NCI-H1436 (cell line): ENCODE measurements at regions not wholly inside any gene's neighbourhood (a gene's known extent, or its start where the extent isn't known, plus 50 kb on each side); places are given as distances from the start of the nearest gene placed in this dataset.
A peak's percentile ranks its signal among the peaks of the same experiment; 100 is the strongest.

ENCODE experiments used
- DNase-seq: peaks from one replicate; lab custom pipeline; 2025; lab: John Stamatoyannopoulos, UW

DNA sequence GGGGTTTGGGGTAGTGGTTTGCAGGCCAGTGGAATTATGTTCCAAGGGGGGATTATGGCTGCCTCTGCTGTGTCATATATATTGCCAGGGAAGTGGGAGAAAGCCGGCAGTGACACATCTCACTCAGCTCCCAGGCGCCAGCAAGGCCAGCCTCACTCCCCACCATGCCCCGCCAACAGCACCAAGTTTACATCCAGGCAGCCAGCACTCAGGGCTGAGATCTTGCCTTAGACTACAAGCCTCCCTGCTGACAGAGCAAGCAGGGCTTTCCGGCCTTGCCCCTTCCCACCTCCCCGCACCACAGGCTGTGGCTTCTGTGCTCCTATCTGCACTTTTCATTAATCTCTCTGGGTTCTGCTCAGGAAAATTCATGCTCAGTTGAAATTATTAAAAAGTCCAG lies 385.1 kb downstream of the MZT1 start:
- no peak for DNase-seq

DNA sequence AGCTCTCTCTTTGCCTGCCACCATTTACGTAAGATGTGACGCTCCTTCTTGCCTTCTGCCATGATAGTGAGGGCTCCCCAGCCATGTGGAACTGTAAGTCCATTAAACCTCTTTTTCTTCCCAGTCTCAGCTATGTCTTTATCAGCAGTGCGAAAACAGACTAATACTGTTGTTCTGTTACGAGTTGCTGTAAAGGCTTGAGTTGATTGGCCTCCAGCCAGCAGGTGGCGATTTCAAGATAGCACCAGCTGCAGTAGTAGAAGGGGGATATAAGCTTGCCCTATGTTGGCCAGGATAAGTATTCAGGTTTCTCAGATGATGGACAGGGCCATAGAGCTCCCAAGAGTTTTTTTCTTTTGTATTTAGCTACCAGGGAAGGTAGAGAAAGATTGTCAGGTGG lies 385.5 kb downstream of the MZT1 start:
- no peak for DNase-seq

DNA sequence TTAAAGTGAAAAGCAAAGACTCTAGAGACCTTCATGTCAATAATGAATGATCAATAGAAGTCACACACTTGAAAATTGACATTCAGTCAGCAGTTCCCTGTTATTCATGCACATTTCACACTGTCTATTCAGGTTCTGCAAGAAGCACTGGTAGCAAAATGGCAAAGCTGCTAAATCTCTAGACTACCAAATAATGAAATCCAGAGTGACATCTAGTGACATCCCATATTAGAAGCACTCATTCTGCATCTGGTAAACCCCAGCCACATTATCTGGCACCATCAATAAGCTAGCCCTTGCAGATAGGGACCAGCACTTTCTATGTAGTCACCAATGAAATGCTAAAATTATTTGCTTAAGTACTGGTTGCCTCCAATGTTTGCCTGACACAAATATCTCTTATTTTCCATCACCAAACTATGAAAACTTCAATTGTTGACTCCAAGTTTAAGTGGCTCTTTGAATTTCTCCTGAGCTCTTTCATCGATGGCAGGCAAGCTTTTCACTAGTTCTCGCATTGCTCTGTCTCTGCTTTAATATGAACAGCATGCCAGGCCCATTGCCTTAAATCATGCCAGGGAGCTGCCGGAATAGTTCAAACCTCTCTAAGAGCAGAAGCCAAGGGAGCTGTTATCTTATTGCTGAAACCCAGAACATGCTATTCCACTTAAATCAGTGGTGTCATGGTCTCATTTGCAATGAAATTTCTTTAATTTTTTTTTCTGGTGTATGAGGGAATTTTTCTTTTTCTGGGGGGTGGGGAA lies 409.9 kb downstream of the MZT1 start:
- no peak for DNase-seq

DNA sequence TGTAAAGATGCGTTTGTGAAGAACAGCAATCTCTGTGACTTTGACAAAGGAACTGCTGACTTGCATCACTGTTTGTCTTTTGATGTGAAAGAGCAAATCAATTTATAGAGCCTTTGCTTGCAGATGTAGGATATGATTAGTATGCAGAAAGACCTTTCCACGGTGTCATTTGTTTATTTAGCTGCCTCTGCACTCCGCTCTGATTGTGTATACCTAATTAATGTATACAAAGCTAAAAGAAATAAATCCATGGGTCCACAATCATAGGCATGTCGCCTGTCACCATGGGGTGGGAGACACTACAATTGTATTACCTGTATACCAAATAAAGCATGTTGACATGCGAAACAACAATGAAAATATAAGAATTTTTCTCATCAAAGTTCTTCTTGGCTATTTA lies 410.7 kb downstream of the MZT1 start:
- no peak for DNase-seq

DNA sequence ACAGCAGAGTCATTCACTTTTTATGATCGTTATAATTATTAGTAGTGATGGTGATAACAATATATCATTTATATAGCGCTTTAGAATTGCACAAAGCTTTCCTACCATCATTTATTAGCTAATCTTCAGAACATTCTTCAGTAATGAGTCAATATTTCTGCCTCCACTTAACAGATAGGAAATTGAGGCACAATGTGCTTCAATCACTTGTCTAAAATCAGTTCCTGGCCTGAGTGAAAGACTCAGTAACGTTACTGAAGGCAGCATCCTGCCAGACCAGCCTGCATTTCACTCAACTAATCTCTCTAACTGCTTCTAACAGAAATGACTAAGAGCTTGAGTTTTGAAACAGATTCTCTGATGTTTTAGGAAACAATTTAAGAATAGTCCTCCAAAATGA lies 412.1 kb downstream of the MZT1 start:
- no peak for DNase-seq

DNA sequence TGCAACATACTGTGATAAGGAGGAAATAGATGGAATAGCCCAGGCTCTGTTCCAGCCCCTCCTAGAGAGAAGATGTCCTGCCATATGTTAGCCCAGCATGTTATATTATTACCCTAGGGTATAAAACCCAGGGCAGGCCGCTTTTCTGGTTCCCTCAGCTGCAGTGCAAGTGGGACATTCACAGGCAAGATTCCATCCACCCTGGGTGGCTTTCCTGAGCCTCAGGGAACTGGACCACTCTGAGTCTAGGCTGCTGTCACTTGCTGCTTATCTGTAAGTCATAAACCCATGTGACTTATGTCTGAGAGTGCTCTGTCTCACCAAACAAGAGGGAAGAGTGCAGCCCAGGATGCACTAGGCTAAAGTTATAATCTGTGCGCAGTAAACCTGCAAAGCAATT lies 413.2 kb downstream of the MZT1 start:
- DNase-seq: no peak

DNA sequence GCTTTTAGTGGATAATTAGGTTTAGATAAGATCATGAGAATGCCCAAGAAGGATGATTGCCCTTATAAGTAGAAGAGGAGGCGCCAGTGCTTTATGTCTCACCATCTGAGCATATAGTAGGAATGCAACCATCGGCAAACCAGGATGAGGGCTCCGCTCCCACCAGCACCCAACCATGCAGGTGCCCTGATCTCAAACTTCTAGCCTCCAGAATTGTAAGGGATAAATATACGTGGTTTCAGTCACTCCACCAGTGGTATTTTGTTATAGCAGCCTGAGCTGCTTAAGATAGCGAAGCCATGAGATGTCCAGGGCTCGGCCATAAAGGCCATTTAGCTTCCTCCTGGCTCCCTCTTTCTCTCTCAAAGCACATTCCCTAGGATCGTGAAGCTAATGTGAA lies 413.9 kb downstream of the MZT1 start:
- no peak for DNase-seq

DNA sequence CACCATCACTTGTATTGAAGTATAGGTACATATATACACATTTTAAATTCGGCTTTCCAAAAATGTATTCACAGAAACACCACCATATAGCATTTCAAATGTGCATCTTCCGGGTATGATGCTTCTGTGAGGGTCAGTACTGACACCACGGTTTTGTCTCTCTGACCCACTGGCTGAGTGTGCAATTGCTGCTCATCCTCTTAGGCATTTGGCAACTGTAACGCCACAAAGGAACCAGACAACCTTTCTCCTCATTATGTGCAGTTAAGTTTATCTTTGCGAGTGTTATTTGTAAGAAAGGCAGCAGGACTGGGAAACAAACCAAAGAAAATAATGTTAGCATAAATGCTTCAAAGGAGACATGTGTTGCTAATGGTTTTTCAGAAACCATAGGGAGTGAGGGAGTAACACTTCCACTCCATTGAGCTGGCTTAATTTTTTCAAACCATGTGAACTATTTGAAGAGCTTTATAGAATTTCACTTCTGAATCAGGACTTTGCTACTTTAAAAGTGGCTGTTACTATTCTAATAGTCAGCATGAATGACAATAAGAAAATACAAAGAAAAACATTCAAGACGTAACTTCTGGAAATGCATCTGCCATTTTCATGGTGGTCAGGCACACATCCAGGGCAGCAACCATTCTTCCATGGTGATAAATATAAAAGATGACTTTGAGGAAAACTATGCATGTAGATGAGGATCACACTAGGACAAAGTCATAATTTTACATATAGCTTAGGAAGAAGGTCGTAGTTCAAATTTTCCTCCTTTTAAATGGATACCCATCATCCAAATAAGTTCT lies 423.3 kb downstream of the MZT1 start:
- DNase-seq: no peak

DNA sequence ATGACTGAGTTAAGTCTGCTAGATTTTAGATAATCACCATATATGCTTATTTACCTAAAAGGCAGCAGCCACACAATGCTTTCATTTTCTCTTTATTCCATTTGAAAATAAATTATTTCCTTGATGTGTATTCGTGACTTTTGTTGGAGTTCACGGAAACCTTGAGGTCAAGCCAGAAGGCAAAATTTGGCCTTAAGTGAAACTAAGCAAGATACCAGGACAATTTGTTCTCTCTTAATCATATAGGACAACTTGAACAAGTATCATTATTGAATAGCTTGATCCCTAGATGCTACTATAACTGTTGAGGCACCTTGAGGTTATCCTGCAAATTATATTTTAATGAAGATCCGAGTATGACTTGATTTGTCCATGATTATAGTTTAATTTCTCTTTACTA lies 429.2 kb upstream of the DACH1 start:
- DNase-seq: no peak

DNA sequence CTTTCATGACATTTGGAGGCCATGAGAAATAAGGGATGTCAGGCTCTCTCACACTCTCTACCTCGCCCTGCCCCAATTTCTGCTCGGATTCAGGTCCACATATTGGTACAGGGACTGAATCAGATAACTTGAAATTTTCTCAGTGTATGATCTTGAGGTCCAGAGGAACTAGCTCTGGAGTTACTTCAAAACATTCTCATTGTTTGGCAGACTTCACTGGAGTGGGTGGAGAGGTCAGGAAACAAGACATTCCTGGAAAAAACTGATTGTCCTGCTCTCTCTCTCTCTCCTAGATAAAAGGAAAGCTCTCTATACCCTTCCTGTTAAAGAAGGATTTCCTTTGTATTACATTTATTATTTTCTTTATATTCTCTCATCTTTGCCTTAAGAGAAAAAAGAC lies 428.1 kb upstream of the DACH1 start:
- no peak for DNase-seq

DNA sequence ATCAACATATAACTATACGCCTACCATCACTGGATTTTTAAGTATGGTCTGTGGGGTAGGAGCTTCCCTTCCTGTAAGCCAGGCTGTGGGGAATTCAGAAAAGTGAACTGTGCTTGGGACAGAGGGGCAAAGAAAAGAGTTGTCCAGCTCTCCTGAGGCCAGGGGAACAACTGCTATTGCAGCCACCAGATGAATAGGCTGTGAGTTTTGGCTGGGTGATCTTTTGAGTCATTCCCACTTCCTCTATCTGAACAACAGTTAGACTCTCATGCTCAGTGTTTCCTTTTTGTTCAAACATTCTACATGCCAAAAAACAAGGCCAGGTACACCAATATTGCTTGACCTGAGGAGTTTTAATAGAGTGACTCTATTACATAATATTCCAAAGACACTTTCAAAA lies 426.2 kb upstream of the DACH1 start:
- no peak for DNase-seq

DNA sequence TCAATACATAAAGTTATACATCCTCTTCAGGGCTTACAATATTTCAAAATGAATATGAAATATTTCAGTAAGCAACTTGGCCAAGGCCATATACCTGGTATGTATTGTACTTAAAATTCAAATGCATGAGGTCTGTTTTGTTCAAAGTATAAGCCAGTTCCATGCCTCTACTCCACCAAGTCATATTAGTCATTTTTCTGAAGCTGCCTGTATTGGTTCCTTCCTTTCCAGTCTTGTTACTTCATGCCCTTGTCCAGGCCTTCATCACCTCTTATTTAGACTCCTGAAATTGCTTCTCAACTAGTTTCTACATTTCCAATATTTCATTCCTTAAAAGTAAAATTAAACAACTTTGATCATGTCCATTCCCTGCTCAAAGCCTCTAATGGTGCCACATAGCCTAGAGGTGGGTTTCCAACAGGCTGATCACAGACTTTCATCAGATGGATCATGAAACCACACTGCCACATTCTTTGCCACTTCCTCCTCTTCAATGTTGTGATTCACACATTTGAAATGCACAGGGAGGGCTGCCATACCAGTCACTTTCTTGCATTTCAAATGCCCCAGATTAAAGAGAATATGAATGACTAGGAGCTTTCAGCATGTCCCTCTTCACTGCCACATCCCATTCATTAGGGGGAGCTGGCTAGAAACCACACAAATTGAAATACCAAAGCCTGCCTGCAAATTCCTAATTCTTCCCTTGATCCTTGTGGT lies 424.1 kb upstream of the DACH1 start:
- no peak for DNase-seq

DNA sequence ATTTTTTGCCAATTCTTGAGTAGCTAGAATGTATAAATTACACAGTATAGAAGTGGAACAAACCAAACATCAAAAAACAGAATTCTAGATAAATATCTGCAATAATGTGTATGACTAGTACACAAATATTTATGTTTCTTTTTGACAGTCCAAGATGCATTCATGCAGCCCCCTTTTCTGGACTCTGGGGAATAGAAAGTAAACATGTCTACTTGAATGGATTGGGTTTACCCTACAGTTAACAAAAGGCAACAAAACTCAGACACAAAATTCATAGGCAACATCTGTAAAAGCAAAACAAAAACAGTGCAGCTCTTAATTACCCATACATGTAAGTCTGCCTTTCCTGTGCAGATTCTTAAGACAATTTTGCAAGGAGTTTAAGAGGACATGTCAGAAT lies 419.4 kb upstream of the DACH1 start:
- no peak for DNase-seq

DNA sequence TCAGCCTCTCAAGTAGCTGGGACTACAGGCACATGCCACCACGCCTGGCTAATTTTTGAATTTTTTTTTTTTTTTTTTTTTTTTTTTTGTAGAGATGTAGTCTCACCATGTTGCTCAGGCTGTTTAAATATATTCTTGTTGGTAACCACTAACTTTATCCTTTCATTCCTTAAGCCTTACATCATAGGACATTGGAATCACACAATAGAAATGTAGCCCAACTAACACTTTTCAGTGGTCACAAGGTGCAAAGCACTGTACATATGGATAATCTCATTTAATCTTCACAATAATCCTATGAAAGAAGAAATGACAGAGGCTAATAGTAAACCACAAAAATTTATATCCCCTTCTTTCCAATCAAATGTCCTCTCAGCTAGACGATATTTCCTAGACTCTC lies 417.8 kb upstream of the DACH1 start:
- no peak for DNase-seq

DNA sequence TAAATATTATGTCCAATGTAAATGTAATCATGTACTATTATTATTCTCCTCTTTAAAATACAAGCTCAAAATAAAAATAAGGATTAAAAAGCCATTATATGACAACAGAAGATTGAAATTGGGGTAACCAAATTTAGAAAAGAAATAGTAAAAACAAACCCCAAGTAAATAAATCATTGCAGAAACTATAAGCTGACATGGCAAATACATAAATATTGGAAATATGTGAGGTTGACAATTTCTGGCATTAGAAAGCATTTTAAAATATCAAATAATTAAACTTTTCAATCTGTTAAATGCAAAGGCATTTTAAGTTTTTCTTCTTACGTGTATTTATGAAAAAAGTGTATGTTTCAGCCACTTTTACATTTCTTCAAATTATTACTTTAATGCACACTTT lies 394.7 kb upstream of the DACH1 start:
- DNase-seq: no peak

DNA sequence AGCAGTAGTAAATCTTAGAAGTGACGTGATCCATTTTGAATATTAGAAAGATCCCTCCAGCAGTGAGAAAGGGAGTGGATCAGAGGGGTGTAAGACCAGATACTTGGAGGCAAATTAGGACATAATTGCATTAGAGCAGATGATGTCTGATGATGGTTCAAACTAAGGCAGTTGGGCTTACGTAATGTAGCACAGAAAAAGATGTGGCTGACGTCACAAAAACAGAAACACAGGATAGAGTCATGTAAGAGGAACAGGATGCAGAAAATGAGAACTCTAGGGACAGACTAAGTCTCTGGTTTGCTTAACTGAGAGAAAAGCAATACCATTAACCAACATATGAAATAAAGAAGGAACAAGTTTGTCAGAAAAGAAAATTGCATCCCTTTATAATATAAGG lies 392.5 kb upstream of the DACH1 start:
- no peak for DNase-seq

DNA sequence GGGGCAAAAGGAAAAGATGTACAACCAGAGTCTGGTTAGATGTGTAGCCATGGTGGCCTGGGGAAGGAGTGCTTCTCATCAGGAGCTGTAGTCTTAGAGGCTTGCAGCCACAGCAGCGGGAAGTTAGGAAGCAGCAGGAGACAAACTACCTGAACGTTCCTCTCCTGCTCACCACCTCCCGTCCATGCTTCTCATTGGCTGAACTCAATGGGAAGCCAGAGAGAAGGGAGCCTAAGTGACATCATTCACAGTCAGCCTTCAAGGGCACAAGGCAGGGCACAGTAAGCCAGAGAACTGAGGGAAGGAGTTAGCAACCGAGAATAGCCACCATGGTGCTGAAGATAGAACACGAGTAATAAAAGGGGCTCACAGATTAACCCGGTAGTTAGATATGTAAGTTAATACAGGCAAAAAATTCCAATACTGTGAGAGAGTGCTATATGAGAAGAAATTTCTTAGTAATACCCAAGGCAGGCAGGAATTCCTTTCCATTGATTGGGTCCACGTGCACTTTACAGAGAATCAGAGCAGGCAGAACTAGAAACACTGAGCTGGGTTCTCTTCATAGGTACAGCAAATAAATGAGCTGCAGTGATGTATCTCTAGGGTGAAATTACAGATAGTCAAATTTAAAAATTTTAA lies 391.5 kb upstream of the DACH1 start:
- no peak for DNase-seq

DNA sequence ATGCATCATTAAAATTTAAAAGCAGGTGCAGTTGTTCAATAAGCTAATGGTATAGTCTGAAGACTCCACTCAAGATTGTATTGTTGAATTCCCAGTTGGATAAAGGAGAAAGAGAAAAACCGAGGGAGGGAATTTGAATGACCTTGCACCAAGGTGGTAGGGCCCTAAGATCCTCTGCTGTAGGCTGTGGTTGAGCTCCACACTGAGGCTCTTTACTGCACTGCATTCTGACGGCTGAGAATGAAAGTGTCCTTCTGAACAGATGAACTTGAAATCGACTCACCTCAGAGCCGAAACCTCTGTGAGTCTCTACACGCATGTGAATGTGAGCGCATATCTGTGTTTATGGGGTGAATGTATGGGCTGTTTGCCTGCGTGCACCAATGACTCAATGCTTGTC lies 388.9 kb upstream of the DACH1 start:
- peak; percentile 10 for DNase-seq

DNA sequence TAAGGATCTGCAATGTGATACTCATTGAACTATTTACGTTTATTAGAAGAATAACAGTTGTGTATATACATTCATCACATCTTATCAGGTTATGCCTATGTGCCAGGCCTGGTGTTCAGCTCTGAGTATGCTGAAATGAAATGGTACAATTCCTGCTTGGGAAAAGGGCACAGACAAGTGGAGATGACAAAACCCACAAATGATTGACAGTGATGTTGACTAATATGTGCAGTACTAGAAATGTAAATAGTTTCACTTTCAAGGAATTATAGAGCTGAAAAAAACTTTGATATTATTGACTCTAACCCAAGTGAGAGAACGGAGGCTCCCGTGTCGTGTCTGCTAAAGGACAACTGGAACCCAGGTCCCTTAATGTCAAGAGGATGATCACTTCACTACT lies 386.8 kb upstream of the DACH1 start:
- no peak for DNase-seq

DNA sequence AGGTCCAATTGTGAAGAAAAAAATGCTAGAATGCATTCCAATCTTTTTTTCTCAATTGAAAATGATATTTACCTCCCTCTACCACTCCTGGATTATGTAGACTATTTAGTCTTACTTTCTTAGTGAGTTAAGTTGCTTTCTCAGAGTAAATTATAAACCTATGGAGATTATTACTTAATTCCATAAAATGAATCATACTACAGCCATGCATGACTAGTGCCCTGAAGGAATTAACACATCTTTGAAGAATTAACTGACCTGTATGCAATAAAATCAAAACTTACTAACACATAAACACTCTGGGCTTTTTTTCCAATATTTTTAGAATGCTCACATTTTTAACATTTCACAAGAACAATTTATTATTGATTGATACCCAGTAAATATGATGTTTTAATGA lies 379.4 kb upstream of the DACH1 start:
- no peak for DNase-seq

DNA sequence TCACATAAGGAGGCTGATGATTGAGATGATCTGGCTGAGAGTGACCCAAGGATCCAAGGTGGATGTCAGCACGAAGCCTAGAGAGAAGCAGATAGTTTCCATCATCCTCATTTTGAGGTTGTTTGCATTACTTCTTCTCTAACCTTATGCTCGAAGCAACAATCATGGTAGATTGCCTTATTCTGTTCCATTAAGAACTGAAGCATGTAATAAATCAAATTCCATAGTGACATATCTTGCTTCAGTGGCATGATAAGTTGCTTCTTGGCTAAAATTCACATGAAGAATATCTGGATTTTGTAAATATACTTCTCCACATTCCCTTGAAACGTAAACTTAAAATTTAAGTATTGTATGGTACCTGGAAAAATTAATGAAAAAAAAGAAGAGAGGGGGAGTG lies 377.8 kb upstream of the DACH1 start:
- DNase-seq: no peak

DNA sequence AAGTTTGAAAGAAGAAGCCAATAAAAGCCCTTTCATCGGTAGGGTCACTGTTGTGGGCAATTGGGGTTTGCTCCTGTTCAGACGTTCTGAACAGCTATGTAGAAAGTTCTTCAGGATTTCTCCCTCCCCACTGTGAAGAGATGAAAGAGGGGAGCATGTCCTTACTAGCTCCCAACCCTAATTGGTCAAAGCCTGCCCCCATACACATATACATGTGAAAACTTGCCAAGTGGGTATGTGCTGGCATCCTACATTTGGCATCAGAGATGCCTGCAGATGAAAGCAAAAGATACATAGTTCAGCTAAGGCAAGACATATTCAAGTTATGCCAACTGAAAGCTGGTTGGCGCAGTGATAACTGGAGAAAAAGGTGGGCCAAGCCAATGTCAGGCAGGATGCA lies 363.1 kb upstream of the DACH1 start:
- DNase-seq: no peak

DNA sequence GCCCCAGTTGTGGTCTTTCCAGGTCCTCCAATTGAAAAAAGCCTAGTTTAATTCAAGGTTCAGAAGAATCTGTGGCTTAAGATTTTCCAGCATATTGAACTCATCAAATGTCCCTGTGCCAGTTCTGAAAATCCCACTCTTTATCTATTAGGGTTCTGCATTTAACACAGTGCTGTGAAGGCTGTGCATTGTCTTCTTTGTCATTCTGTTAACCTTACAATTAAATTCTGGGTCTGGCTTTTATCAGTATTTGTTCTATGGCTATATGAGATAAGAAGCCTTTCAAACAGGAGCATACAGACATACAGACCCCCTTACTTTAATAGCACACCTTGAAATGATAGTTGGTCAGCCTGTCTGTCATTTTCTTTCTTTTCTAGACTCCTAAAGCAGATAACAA lies 362.1 kb upstream of the DACH1 start:
- no peak for DNase-seq
